Transverse colon (tissue), 4 donors: ENCODE measurements at regions not wholly inside any gene's neighbourhood (a gene's known extent, or its start where the extent isn't known, plus 50 kb on each side); places are given as distances from the start of the nearest gene placed in this dataset.

Experiments used
- DNase-seq: peaks from one replicate; pipeline ENCODE4 v3.0.0-alpha.2; 2019
- H3K27ac ChIP-seq, 4 donors: fragments of 200-600 bp; sonication (generic); 2 replicates each; pipeline ENCODE4 v1.5.1; 2016 to 2018; ENCODE audit warnings: inconsistent platforms in 4 of 4
- H3K27me3 ChIP-seq: fragments of 200-600 bp; sonication (generic); 2 replicates; pipeline ENCODE4 v1.5.1; 2017; ENCODE audit warnings: inconsistent platforms
- H3K36me3 ChIP-seq, 4 donors: fragments of 200-600 bp; sonication (generic); 2 replicates each; pipeline ENCODE4 v1.5.1; 2017 to 2019; ENCODE audit warnings: inconsistent platforms in 4 of 4
- H3K4me1 ChIP-seq, 4 donors: fragments of 200-600 bp; sonication (generic); 2 replicates each; pipeline ENCODE4 v1.5.1; 2017 to 2020; ENCODE audit warnings: inconsistent platforms in 4 of 4
- H3K4me3 ChIP-seq, 4 donors: fragments of 200-600 bp; sonication (generic); 1 replicate in 1 of 4; 2 replicates in 3 of 4; pipeline versions ENCODE4 v1.5.1 to v1.6.1; 2017 to 2019; ENCODE audit warnings: inconsistent platforms in 4 of 4
- H3K9me3 ChIP-seq, 2 donors: fragments of 200-600 bp; sonication (generic); 2 replicates each; pipeline ENCODE4 v1.5.1; 2017 to 2019; ENCODE audit warnings: inconsistent platforms in 2 of 2
- CTCF ChIP-seq, 5 experiments: fragments of 200-600 bp in 3 of 5; fragments of 450-650 bp in 2 of 5; sonication (generic) in 3 of 5; IDR thresholded peaks; 1 replicate in 2 of 5; 2 replicates in 3 of 5; pipeline ENCODE4 v1.5.1; 2016 to 2017; ENCODE audit warnings: antibody characterized with exemption in 5 of 5, inconsistent platforms in 3 of 5, mild to moderate bottlenecking in 2 of 5, moderate library complexity in 1 of 5
- EP300 ChIP-seq: sonication (generic); formaldehyde crosslinking; IDR thresholded peaks from one replicate; pipeline ENCODE4 v1.6.1; 2017; ENCODE audit warnings: antibody characterized with exemption, low read depth
- POLR2A ChIP-seq: fragments of 450-650 bp; IDR thresholded peaks from one replicate; pipeline ENCODE4 v1.6.1; 2016; ENCODE audit warnings: antibody characterized with exemption, mild to moderate bottlenecking, moderate library complexity
- POLR2AphosphoS5 ChIP-seq, 3 donors: sonication (generic); formaldehyde crosslinking; IDR thresholded peaks; one replicate each; pipeline ENCODE4 v1.6.1; 2016; ENCODE audit warnings: antibody characterized with exemption in 3 of 3
- WGBS, 2 donors: methylation state at CpG; one replicate each; pipeline ENCODE4 v1.1.5; 2018; ENCODE audit warnings: low coverage in 1 of 2; 5-methylcytosine and 5-hydroxymethylcytosine counted together
- in situ Hi-C, 4 donors: fragments of 200-750 bp; cut with MboI; loops; one replicate each; pipeline versions ENCODE4 v1.15.0 to v1.15.1; 2017; ENCODE audit warnings: low sequenced_read_pairs in 3 of 4, low pct_ligation_motif_present in 1 of 4, low pct_unique_long_range_greater_than_20kb in 1 of 4
- intact Hi-C: fragments of 100-400 bp; cut with DNase I; formaldehyde crosslinking; loops from one replicate; pipeline ENCODE4 v1.15.1; 2023; ENCODE audit warnings: low total_unique reads

- no peaks in the 10 kb centered on the region for H3K27me3 ChIP-seq
- no peaks in the 10 kb centered on the region for H3K4me1 ChIP-seq
- no peaks in the 10 kb centered on the region for H3K9me3 ChIP-seq
- in situ Hi-C loops, result no loop called here
- H3K27ac ChIP-seq, result no peak overlapping the region
- no peaks in the 10 kb centered on the region for H3K36me3 ChIP-seq
- no peak overlapping the region for H3K4me3 ChIP-seq
- no peak for TF ChIP-seq POLR2AphosphoS5 (IDR thresholded peaks at IDR 0.05)
- no peak for TF ChIP-seq POLR2A
- no peak for TF ChIP-seq EP300
- TF ChIP-seq CTCF (IDR thresholded peaks at IDR 0.05), result no peak
- intact Hi-C loops, result no loop called here
- no peak for DNase-seq
These were observed 436.9 kb downstream of the KDM5D start for GRCh38 chrY:19307627-19308026.

DNA sequence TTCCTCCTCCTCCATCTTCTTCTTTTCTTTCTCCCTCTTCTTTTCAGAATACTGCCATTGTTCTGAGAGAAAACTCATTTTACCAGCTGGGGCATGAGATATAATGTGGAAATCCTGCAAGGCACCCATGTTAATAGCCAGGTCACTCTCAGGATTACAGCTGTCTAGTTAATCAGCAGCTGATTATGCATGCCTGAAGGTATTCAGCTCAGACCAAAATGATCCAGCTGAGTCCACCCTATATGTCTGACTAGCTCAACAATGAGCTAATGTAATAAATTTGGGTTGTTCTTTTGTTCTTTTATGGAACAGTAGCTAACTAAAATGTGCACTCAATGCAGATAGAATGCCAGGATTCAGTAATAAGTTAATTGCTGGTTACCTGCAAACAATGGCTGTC, 441.4 kb downstream of the KDM5D start:
- Histone ChIP-seq H3K9me3 (no peaks in the 10 kb centered on the region), H3K4me3 (no peak overlapping the region), H3K36me3 (no peaks in the 10 kb centered on the region), H3K27ac (no peak overlapping the region), H3K27me3 (no peaks in the 10 kb centered on the region), H3K4me1 (no peaks in the 10 kb centered on the region)
- no peak for TF ChIP-seq POLR2A
- TF ChIP-seq POLR2AphosphoS5 (IDR thresholded peaks at IDR 0.05), result no peak
- TF ChIP-seq CTCF (IDR thresholded peaks at IDR 0.05), result no peak
- no peak for TF ChIP-seq EP300
- no peak for DNase-seq
- intact Hi-C loops, result no loop called here
- in situ Hi-C loops, result no loop called here

- in situ Hi-C loops, result loop anchor here in 1 of 4 donors (25.0 kb wide), 1 partner anchor 96 kb away; no protein-coding TSS in a partner anchor
- no peak overlapping the region for H3K4me3 ChIP-seq
- no peaks in the 10 kb centered on the region for H3K4me1 ChIP-seq
- H3K27ac ChIP-seq, result no peak overlapping the region
- H3K36me3 ChIP-seq, result no peaks in the 10 kb centered on the region
- 80% methylated on average over 1 of the region's 2 CpGs; no CpG with 5 or more reads in 1 of the 2 donors for WGBS, 2 donors
- no peak for DNase-seq
- no peaks in the 10 kb centered on the region for H3K9me3 ChIP-seq
- H3K27me3 ChIP-seq, result no peaks in the 10 kb centered on the region
- intact Hi-C loops, result no loop called here
- no peak for TF ChIP-seq POLR2AphosphoS5 (IDR thresholded peaks at IDR 0.05)
- no peak for TF ChIP-seq POLR2A
- no peak for TF ChIP-seq EP300
- TF ChIP-seq CTCF (IDR thresholded peaks at IDR 0.05), result no peak
These were observed 453.6 kb downstream of the KDM5D start for GRCh38 chrY:19290925-19291324.

DNA sequence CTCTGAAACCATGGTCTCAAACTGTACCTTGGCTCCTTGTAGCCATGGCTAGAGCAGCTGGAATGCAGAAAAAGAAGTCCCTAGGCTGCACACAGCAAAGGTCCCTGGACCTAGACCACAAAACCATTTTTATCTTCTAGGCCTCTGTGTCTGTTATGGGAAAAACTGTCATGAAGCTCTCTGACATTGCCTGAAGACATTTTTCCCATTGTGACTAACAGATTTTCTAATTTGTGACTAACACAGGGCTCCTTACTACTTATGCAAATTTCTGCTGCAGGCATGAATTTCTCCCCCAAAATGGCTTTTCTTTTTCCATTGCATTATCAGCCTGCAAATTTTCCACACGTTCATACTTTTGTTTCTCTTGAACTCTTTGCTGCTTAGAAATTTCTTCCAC, 470.4 kb downstream of the KDM5D start:
- no CpG with 5 or more reads among the region's 1 CpG for WGBS, 2 donors
- no peak overlapping the region for H3K4me3 ChIP-seq
- no peaks in the 10 kb centered on the region for H3K27me3 ChIP-seq
- H3K9me3 ChIP-seq, result no peaks in the 10 kb centered on the region
- TF ChIP-seq POLR2AphosphoS5 (IDR thresholded peaks at IDR 0.05) (no peak), EP300 (no peak), POLR2A (no peak), CTCF (IDR thresholded peaks at IDR 0.05) (no peak)
- intact Hi-C loops (no loop called here), in situ Hi-C loops (no loop called here)
- H3K36me3 ChIP-seq, result no peaks in the 10 kb centered on the region
- H3K27ac ChIP-seq, result no peak overlapping the region
- no peak for DNase-seq
- H3K4me1 ChIP-seq, result no peaks in the 10 kb centered on the region
